ENCODE measurements at regions not wholly inside any gene's neighbourhood (a gene's known extent, or its start where the extent isn't known, plus 50 kb on each side); places are given as distances from the start of the nearest gene placed in this dataset.

GRCh38 chr2:150023663-150024062, 436.1 kb upstream of the MMADHC start:
- Histone ChIP-seq H3K4me1 (no peaks in the 10 kb centered on the region), H3K36me3 (no peaks in the 10 kb centered on the region), H3K27ac (no peak overlapping the region), H3K9me3 (no peaks in the 10 kb centered on the region), H3K27me3 (no peaks in the 10 kb centered on the region), H3K4me3 (no peak overlapping the region)
- intact Hi-C loops (cut with DNase I; ENCODE audit: low total_unique reads), result no loop called here
- DNase-seq, result no peak
- TF ChIP-seq, protein P1, sequence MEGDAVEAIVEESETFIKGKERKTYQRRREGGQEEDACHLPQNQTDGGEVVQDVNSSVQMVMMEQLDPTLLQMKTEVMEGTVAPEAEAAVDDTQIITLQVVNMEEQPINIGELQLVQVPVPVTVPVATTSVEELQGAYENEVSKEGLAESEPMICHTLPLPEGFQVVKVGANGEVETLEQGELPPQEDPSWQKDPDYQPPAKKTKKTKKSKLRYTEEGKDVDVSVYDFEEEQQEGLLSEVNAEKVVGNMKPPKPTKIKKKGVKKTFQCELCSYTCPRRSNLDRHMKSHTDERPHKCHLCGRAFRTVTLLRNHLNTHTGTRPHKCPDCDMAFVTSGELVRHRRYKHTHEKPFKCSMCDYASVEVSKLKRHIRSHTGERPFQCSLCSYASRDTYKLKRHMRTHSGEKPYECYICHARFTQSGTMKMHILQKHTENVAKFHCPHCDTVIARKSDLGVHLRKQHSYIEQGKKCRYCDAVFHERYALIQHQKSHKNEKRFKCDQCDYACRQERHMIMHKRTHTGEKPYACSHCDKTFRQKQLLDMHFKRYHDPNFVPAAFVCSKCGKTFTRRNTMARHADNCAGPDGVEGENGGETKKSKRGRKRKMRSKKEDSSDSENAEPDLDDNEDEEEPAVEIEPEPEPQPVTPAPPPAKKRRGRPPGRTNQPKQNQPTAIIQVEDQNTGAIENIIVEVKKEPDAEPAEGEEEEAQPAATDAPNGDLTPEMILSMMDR (IDR thresholded peaks at IDR 0.05), result no peak
- TF ChIP-seq POLR2A (IDR thresholded peaks at IDR 0.05), result no peak

DNA sequence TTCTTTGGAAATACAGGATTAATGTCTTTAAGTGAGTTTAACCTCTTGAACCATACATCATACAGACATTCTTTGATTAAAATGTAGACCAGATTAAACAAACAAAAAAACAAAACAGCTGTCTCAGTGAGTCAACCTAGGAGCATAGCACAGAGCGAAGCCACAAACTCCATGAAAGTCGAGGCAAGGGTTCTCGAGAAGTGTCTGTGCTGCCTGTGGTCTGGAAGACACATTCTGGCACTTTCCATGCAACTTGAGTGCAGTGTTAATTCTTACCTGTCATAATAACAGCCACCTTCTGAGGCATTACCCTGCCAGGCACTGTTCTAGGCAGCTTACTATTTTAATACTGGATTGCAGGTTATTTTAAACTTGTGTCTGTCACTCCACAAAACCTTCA, 435.5 kb upstream of the MMADHC start:
- Histone ChIP-seq H3K9me3 (no peaks in the 10 kb centered on the region), H3K27ac (no peak overlapping the region), H3K4me3 (no peak overlapping the region), H3K27me3 (no peaks in the 10 kb centered on the region), H3K4me1 (no peaks in the 10 kb centered on the region), H3K36me3 (no peaks in the 10 kb centered on the region)
- intact Hi-C loops (cut with DNase I; ENCODE audit: low total_unique reads), result no loop called here
- TF ChIP-seq, protein P1 (IDR thresholded peaks at IDR 0.05), result no peak
- no peak for TF ChIP-seq POLR2A (IDR thresholded peaks at IDR 0.05)
- no peak for DNase-seq

GRCh38 chr2:150020937-150021673, 433.5 kb upstream of the MMADHC start:
- intact Hi-C loops (cut with DNase I; ENCODE audit: low total_unique reads), result no loop called here
- no peaks in the 10 kb centered on the region for H3K27me3 ChIP-seq
- no peaks in the 10 kb centered on the region for H3K9me3 ChIP-seq
- TF ChIP-seq, protein P1 (IDR thresholded peaks at IDR 0.05), result no peak
- no peak for TF ChIP-seq POLR2A (IDR thresholded peaks at IDR 0.05)
- H3K27ac ChIP-seq, result no peak overlapping the region
- H3K36me3 ChIP-seq, result no peaks in the 10 kb centered on the region
- H3K4me1 ChIP-seq, result no peaks in the 10 kb centered on the region
- no peak overlapping the region for H3K4me3 ChIP-seq
- no peak for DNase-seq

GRCh38 chr2:150020221-150020620, 432.6 kb upstream of the MMADHC start:
- no peak for DNase-seq
- Histone ChIP-seq H3K4me3 (no peak overlapping the region), H3K27ac (no peak overlapping the region), H3K36me3 (no peaks in the 10 kb centered on the region), H3K27me3 (no peaks in the 10 kb centered on the region), H3K9me3 (no peaks in the 10 kb centered on the region), H3K4me1 (no peaks in the 10 kb centered on the region)
- intact Hi-C loops (cut with DNase I; ENCODE audit: low total_unique reads), result no loop called here
- no peak for TF ChIP-seq POLR2A (IDR thresholded peaks at IDR 0.05)
- TF ChIP-seq, protein P1 (IDR thresholded peaks at IDR 0.05), result no peak

GRCh38 chr2:150019063-150019462, 431.5 kb upstream of the MMADHC start:
- no peaks in the 10 kb centered on the region for H3K27me3 ChIP-seq
- intact Hi-C loops (cut with DNase I; ENCODE audit: low total_unique reads), result no loop called here
- no peak overlapping the region for H3K27ac ChIP-seq
- no peak overlapping the region for H3K4me3 ChIP-seq
- no peak for DNase-seq
- TF ChIP-seq, protein P1 (IDR thresholded peaks at IDR 0.05), result no peak
- TF ChIP-seq POLR2A (IDR thresholded peaks at IDR 0.05), result no peak
- H3K36me3 ChIP-seq, result no peaks in the 10 kb centered on the region
- H3K9me3 ChIP-seq, result no peaks in the 10 kb centered on the region
- no peaks in the 10 kb centered on the region for H3K4me1 ChIP-seq
